ENCODE measurements at regions not wholly inside any gene's neighbourhood (a gene's known extent, or its start where the extent isn't known, plus 50 kb on each side); places are given as distances from the start of the nearest gene placed in this dataset.

DNA sequence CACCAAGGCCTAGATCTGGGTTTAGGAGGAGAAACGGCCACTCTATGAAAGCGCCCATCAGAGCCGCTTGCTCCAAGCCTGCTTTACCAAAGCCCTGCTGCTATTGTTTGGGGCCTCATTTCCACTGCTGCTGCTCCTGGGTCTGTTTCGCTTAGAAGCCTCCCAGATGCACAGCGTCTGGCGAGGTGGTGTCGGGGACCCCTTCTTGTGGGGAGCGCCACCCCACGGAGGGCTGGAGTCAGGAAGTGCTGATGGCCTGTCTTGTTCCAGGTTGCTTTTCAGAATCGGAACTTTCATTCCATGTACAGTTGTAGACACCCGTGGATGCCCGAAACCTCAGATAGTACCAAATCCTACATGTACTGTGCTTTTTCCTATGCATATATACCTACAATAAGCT is 204.9 kb upstream of the TWIST2 start:
- TF ChIP-seq, protein P1, sequence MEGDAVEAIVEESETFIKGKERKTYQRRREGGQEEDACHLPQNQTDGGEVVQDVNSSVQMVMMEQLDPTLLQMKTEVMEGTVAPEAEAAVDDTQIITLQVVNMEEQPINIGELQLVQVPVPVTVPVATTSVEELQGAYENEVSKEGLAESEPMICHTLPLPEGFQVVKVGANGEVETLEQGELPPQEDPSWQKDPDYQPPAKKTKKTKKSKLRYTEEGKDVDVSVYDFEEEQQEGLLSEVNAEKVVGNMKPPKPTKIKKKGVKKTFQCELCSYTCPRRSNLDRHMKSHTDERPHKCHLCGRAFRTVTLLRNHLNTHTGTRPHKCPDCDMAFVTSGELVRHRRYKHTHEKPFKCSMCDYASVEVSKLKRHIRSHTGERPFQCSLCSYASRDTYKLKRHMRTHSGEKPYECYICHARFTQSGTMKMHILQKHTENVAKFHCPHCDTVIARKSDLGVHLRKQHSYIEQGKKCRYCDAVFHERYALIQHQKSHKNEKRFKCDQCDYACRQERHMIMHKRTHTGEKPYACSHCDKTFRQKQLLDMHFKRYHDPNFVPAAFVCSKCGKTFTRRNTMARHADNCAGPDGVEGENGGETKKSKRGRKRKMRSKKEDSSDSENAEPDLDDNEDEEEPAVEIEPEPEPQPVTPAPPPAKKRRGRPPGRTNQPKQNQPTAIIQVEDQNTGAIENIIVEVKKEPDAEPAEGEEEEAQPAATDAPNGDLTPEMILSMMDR (IDR thresholded peaks at IDR 0.05), result no peak
- no peak for TF ChIP-seq HDAC2 (IDR thresholded peaks at IDR 0.05)
- TF ChIP-seq RCOR1 (IDR thresholded peaks at IDR 0.05; ENCODE audit: low read depth, low read length), result no peak
- TF ChIP-seq, protein P2, sequence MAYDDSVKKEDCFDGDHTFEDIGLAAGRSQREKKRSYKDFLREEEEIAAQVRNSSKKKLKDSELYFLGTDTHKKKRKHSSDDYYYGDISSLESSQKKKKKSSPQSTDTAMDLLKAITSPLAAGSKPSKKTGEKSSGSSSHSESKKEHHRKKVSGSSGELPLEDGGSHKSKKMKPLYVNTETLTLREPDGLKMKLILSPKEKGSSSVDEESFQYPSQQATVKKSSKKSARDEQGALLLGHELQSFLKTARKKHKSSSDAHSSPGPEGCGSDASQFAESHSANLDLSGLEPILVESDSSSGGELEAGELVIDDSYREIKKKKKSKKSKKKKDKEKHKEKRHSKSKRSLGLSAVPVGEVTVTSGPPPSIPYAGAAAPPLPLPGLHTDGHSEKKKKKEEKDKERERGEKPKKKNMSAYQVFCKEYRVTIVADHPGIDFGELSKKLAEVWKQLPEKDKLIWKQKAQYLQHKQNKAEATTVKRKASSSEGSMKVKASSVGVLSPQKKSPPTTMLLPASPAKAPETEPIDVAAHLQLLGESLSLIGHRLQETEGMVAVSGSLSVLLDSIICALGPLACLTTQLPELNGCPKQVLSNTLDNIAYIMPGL (CRISPR knock-in tag; IDR thresholded peaks at IDR 0.05; ENCODE audit: borderline replicate concordance), result no peak
- TF ChIP-seq, protein P3, sequence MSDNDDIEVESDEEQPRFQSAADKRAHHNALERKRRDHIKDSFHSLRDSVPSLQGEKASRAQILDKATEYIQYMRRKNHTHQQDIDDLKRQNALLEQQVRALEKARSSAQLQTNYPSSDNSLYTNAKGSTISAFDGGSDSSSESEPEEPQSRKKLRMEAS (IDR thresholded peaks at IDR 0.05), result no peak
- no peak for TF ChIP-seq EP300 (IDR thresholded peaks at IDR 0.05)

Data from A549 (cell line).